ENCODE measurements at regions not wholly inside any gene's neighbourhood (a gene's known extent, or its start where the extent isn't known, plus 50 kb on each side); places are given as distances from the start of the nearest gene placed in this dataset.
A peak's percentile ranks its signal among the peaks of the same experiment; 100 is the strongest.

- H2AK9ac ChIP-seq (replicated peaks; ENCODE audit: low read depth, low read length, poor library complexity) = no peak overlapping the region
- ATAC-seq (ENCODE audit: low read depth) (no peak), DNase-seq (no peak)
- no peak overlapping the region for H2AK5ac ChIP-seq (ENCODE audit: low read depth, low read length)
- H3K9ac ChIP-seq (ENCODE audit: low read depth, low read length) = no peak overlapping the region
- no peaks in the 10 kb centered on the region for H3K36me3 ChIP-seq (ENCODE audit: control insufficient read depth, insufficient read depth, low read length)
- no peak overlapping the region for H2BK5ac ChIP-seq (ENCODE audit: low read depth, low read length, poor library complexity, severe bottlenecking)
- H3K27ac ChIP-seq (ENCODE audit: insufficient read depth, low read length) = no peak overlapping the region
- no peak overlapping the region for H2BK20ac ChIP-seq (ENCODE audit: low read depth, low read length)
- H3K9me3 ChIP-seq (ENCODE audit: control insufficient read depth, insufficient read depth, low read length) = no peaks in the 10 kb centered on the region
- H3K4ac ChIP-seq (ENCODE audit: low read depth, low read length) = no peak overlapping the region
- WGBS, 2 experiments (ENCODE audit: extremely low coverage in 2 of 2, insufficient read length in 1 of 2) = no CpG with 5 or more reads among the region's 1 CpG
- BruUV-seq (replicated peaks) = no TSS peak
- in situ Hi-C loops (cut with MboI; ENCODE audit: low sequenced_read_pairs) = no loop called here
- no peak overlapping the region for H4K91ac ChIP-seq (ENCODE audit: insufficient read depth, low read depth, low read length)
- H3K27me3 ChIP-seq (ENCODE audit: control insufficient read depth, insufficient read depth, low read length) = no peaks in the 10 kb centered on the region
- intact Hi-C loops (cut with micrococcal nuclease) = no loop called here
- H4K5ac ChIP-seq (ENCODE audit: low read depth, low read length) = no peak overlapping the region
- no peak overlapping the region for H4K8ac ChIP-seq (ENCODE audit: low read depth in 2 of 2, low read length in 2 of 2)
- H3K56ac ChIP-seq (ENCODE audit: extremely low read depth, insufficient read depth, low read length) = no peak overlapping the region
- no peaks in the 10 kb centered on the region for H3K9me1 ChIP-seq (ENCODE audit: insufficient read depth, low read length)
- no peak for TF ChIP-seq MXI1 (IDR thresholded peaks at IDR 0.05; ENCODE audit: borderline replicate concordance, low read depth, low read length)
- peak; percentile 39; the same call in 1 of the 2 replicates for TF ChIP-seq MAFK (IDR thresholded peaks at IDR 0.05; ENCODE audit: low read depth, low read length)
- TF ChIP-seq CEBPB (IDR thresholded peaks at IDR 0.05; ENCODE audit: low read depth, low read length) = 0 out of 2 replicates have a peak, but pooled peaks have one; percentile 4
- no peak overlapping the region for H2BK120ac ChIP-seq (ENCODE audit: low read depth, low read length)
- H3K4me3 ChIP-seq (ENCODE audit: insufficient read depth, low read depth, low read length) = no peak overlapping the region
- H3K4me1 ChIP-seq (ENCODE audit: control insufficient read depth, insufficient read depth, low read length) = no peaks in the 10 kb centered on the region
- CTCF ChIA-PET = no interaction called here
- H3K23ac ChIP-seq (ENCODE audit: low read depth, low read length) = no peak overlapping the region
- no peak overlapping the region for H3K18ac ChIP-seq (ENCODE audit: low read depth, low read length)
- no peaks in the 10 kb centered on the region for H3K79me1 ChIP-seq (ENCODE audit: low read depth in 1 of 2, low read length in 2 of 2)
- no peak overlapping the region for H2BK15ac ChIP-seq (ENCODE audit: low read depth, low read length)
- POLR2A ChIA-PET (ENCODE audit: unreplicated experiment) = no interaction called here
- no peak overlapping the region for H3K14ac ChIP-seq (replicated peaks; ENCODE audit: low read depth, low read length)
- H4K20me1 ChIP-seq (ENCODE audit: insufficient read depth, low read length) = no peaks in the 10 kb centered on the region
- H2AFZ ChIP-seq (replicated peaks; ENCODE audit: low read length, poor library complexity) = no peak overlapping the region
- dilution Hi-C loops (cut with HindIII; ENCODE audit: low sequenced_read_pairs, unreplicated experiment) = no loop called here
- no peak overlapping the region for H3K4me2 ChIP-seq (ENCODE audit: low read depth, low read length)
Measured at GRCh38 chr6:153644000-153644399, 395.0 kb upstream of the OPRM1 start.
